Gastroesophageal sphincter (tissue), 3 donors: ENCODE measurements at regions not wholly inside any gene's neighbourhood (a gene's known extent, or its start where the extent isn't known, plus 50 kb on each side); places are given as distances from the start of the nearest gene placed in this dataset.

ENCODE experiments used
- EP300 ChIP-seq: sonication (generic); formaldehyde crosslinking; IDR thresholded peaks from one replicate; pipeline ENCODE4 v1.6.1; 2017; ENCODE audit warnings: antibody characterized with exemption, mild to moderate bottlenecking
- POLR2AphosphoS5 ChIP-seq: sonication (generic); formaldehyde crosslinking; IDR thresholded peaks from one replicate; pipeline ENCODE4 v1.6.1; 2017; ENCODE audit warnings: antibody characterized with exemption
- TF ChIP-seq, protein P1 (sequence below), 4 experiments: fragments of 200-600 bp in 2 of 4; fragments of 450-650 bp in 2 of 4; sonication (generic) in 1 of 4; IDR thresholded peaks; one replicate each; pipeline ENCODE4 v1.5.1; 2017 to 2019; ENCODE audit warnings: antibody characterized with exemption in 4 of 4, mild to moderate bottlenecking in 2 of 4, moderate library complexity in 2 of 4

DNA sequence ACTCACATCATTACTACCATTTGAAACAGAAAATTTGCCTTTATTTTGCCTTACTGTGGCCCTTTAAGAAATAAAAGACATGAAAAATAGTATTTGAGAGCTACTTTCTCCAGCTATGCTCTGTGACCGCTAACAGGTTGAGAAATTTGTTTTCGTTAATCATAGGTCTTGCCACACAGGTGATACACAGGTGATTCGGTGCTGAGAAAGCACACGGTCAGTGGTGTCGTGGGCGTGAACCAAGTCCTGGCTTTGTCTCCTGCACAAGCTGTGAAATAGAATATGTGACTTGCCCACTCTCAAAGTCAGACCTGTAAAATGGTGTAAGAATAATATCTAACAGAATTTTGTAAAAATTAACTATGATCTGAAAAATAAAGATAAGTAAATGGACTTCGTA, 155.3 kb upstream of the SLC39A10 start:
- no peak for TF ChIP-seq POLR2AphosphoS5
- TF ChIP-seq, protein P1, sequence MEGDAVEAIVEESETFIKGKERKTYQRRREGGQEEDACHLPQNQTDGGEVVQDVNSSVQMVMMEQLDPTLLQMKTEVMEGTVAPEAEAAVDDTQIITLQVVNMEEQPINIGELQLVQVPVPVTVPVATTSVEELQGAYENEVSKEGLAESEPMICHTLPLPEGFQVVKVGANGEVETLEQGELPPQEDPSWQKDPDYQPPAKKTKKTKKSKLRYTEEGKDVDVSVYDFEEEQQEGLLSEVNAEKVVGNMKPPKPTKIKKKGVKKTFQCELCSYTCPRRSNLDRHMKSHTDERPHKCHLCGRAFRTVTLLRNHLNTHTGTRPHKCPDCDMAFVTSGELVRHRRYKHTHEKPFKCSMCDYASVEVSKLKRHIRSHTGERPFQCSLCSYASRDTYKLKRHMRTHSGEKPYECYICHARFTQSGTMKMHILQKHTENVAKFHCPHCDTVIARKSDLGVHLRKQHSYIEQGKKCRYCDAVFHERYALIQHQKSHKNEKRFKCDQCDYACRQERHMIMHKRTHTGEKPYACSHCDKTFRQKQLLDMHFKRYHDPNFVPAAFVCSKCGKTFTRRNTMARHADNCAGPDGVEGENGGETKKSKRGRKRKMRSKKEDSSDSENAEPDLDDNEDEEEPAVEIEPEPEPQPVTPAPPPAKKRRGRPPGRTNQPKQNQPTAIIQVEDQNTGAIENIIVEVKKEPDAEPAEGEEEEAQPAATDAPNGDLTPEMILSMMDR (IDR thresholded peaks at IDR 0.05) = no peak
- TF ChIP-seq EP300 = no peak
